ENCODE measurements at regions not wholly inside any gene's neighbourhood (a gene's known extent, or its start where the extent isn't known, plus 50 kb on each side); places are given as distances from the start of the nearest gene placed in this dataset.

GRCh38 chr2:83565626-83566025 lies 893.5 kb downstream of the SUCLG1 start:
- TF ChIP-seq CTCF (IDR thresholded peaks at IDR 0.05; ENCODE audit: poor library complexity) = no peak
- TF ChIP-seq EZH2phosphoT487 (IDR thresholded peaks at IDR 0.05; ENCODE audit: low read depth, severe bottlenecking, unreplicated experiment) = no peak
- TF ChIP-seq EZH2 (IDR thresholded peaks at IDR 0.05; ENCODE audit: borderline replicate concordance) = no peak
